ENCODE measurements at regions not wholly inside any gene's neighbourhood (a gene's known extent, or its start where the extent isn't known, plus 50 kb on each side); places are given as distances from the start of the nearest gene placed in this dataset.

GRCh38 chr13:88862095-88862620 is 1191.0 kb downstream of the SLITRK5 start:
- TF ChIP-seq, protein P1, sequence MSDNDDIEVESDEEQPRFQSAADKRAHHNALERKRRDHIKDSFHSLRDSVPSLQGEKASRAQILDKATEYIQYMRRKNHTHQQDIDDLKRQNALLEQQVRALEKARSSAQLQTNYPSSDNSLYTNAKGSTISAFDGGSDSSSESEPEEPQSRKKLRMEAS (IDR thresholded peaks at IDR 0.05): no peak
- TF ChIP-seq, protein P2, sequence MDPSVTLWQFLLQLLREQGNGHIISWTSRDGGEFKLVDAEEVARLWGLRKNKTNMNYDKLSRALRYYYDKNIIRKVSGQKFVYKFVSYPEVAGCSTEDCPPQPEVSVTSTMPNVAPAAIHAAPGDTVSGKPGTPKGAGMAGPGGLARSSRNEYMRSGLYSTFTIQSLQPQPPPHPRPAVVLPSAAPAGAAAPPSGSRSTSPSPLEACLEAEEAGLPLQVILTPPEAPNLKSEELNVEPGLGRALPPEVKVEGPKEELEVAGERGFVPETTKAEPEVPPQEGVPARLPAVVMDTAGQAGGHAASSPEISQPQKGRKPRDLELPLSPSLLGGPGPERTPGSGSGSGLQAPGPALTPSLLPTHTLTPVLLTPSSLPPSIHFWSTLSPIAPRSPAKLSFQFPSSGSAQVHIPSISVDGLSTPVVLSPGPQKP (IDR thresholded peaks at IDR 0.05; ENCODE audit: low read depth, low read length): no peak
- TF ChIP-seq HMGXB4 (CRISPR knock-in tag; IDR thresholded peaks at IDR 0.05; ENCODE audit: borderline replicate concordance) (no peak), POLR2A (IDR thresholded peaks at IDR 0.05; ENCODE audit: low read length) (no peak), CTCF (IDR thresholded peaks at IDR 0.05) (no peak), EP300 (IDR thresholded peaks at IDR 0.05) (no peak), CHD2 (IDR thresholded peaks at IDR 0.05; ENCODE audit: low read length, partially characterized antibody) (no peak), FOSL2 (IDR thresholded peaks at IDR 0.05) (no peak), FOSL2 (CRISPR knock-in tag; IDR thresholded peaks at IDR 0.05) (no peak)
- TF ChIP-seq, protein P3, sequence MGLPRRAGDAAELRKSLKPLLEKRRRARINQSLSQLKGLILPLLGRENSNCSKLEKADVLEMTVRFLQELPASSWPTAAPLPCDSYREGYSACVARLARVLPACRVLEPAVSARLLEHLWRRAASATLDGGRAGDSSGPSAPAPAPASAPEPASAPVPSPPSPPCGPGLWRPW (IDR thresholded peaks at IDR 0.05): no peak
